Endothelial cell of umbilical vein (primary cell): ENCODE measurements at regions not wholly inside any gene's neighbourhood (a gene's known extent, or its start where the extent isn't known, plus 50 kb on each side); places are given as distances from the start of the nearest gene placed in this dataset.

Experiments
- BruUV-seq: library from RNA; stranded (reverse); fragments of 400-500 nt; replicated peaks from 2 replicates; lab custom pipeline; 2021; lab: Mats Ljungman, UMichigan
- CTCF ChIA-PET: fragments of 300-600, 350-600 bp; sonication (Branson Sonifier 250); formaldehyde crosslinking; loops from one replicate; lab custom pipeline; 2021; ENCODE audit warnings: antibody characterized with exemption, inconsistent platforms; lab: Charles Lee
- POLR2A ChIA-PET: fragments of 300-600, 350-600 bp; sonication (Branson Sonifier 250); formaldehyde crosslinking; loops from one replicate; lab custom pipeline; 2021; ENCODE audit warnings: antibody characterized with exemption, inconsistent platforms; lab: Charles Lee
- DNase-seq: peaks from one replicate; pipeline ENCODE4 v3.0.0-alpha.2; 2011; ENCODE audit warnings: low read depth, low spot score
- FAIRE-seq: peaks from 2 replicates; lab custom pipeline; 2011; peaks lifted over from hg19 to GRCh38; lab: Jason Lieb, UNC
- H2AFZ ChIP-seq: 2 replicates; pipeline ENCODE4 v1.6.0; 2012; ENCODE audit warnings: low read depth, low read length, control low read depth, inconsistent platforms
- H3K27ac ChIP-seq: 2 replicates; pipeline ENCODE4 v1.5.1; 2011; ENCODE audit warnings: low read depth, mild to moderate bottlenecking, control low read depth, low read length, moderate library complexity; ENCODE audit not compliant: insufficient read depth
- H3K27me3 ChIP-seq, 2 experiments: 2 replicates each; pipeline versions ENCODE4 v1.6.0 to v1.6.1; 2011; ENCODE audit warnings: low read length in 2 of 2, mixed read lengths in 1 of 2; ENCODE audit not compliant: control insufficient read depth in 2 of 2, insufficient read depth in 2 of 2
- H3K36me3 ChIP-seq, 2 experiments: 2 replicates in 1 of 2; 3 replicates in 1 of 2; pipeline ENCODE4 v1.5.1; 2011; ENCODE audit warnings: low read length in 2 of 2, mild to moderate bottlenecking in 1 of 2, moderate library complexity in 1 of 2; ENCODE audit not compliant: control insufficient read depth in 2 of 2, insufficient read depth in 2 of 2; ENCODE audit errors: extremely low read depth in 1 of 2
- H3K4me1 ChIP-seq: 3 replicates; pipeline ENCODE4 v1.5.1; 2011; ENCODE audit warnings: mild to moderate bottlenecking, low read length; ENCODE audit not compliant: control insufficient read depth, insufficient read depth; ENCODE audit errors: extremely low read depth
- H3K4me2 ChIP-seq: 2 replicates; pipeline ENCODE4 v1.6.1; 2011; ENCODE audit warnings: low read length, control low read depth, mixed read lengths; ENCODE audit not compliant: insufficient read depth
- H3K4me3 ChIP-seq, 3 experiments: fragments of 200-600 bp in 1 of 3; sonication (generic), shearing (Covaris generic) in 1 of 3; replicated peaks in 1 of 3; 2 replicates each; pipeline ENCODE4 v1.5.1; 2011 to 2016; ENCODE audit warnings: control low read depth in 3 of 3, low read length in 3 of 3, mild to moderate bottlenecking in 2 of 3, inconsistent platforms in 1 of 3, low read depth in 1 of 3, moderate library complexity in 1 of 3; ENCODE audit not compliant: insufficient read depth in 1 of 3
- H3K79me2 ChIP-seq: 2 replicates; pipeline ENCODE4 v1.6.0; 2012; ENCODE audit warnings: low read length, inconsistent platforms; ENCODE audit not compliant: control insufficient read depth, insufficient read depth
- H3K9ac ChIP-seq: replicated peaks from 2 replicates; pipeline ENCODE3; 2011; ENCODE audit warnings: low read length, control low read depth; ENCODE audit not compliant: insufficient read depth; ENCODE audit errors: extremely low read depth
- H3K9me1 ChIP-seq: replicated peaks from 3 replicates; pipeline ENCODE4 v1.6.0; 2011; ENCODE audit warnings: mild to moderate bottlenecking, low read length; ENCODE audit not compliant: control insufficient read depth, insufficient read depth; ENCODE audit errors: extremely low read depth
- H3K9me3 ChIP-seq: replicated peaks from 2 replicates; pipeline ENCODE4 v1.5.1; 2012; ENCODE audit warnings: low read length, inconsistent platforms; ENCODE audit not compliant: control insufficient read depth, insufficient read depth
- H4K20me1 ChIP-seq: replicated peaks from 2 replicates; pipeline ENCODE3; 2011; ENCODE audit warnings: mild to moderate bottlenecking, low read length; ENCODE audit not compliant: control insufficient read depth, insufficient read depth; ENCODE audit errors: extremely low read depth
- EZH2 ChIP-seq: IDR thresholded peaks from 2 replicates; pipeline ENCODE4 v1.6.1; 2012; ENCODE audit warnings: borderline replicate concordance, low read depth, mild to moderate bottlenecking, moderate library complexity, low read length, inconsistent platforms; ENCODE audit not compliant: severe bottlenecking
- FOS ChIP-seq: IDR thresholded peaks from 2 replicates; pipeline ENCODE4 v1.6.1; 2011; ENCODE audit warnings: mild to moderate bottlenecking, low read length, moderate library complexity, borderline replicate concordance; ENCODE audit not compliant: insufficient read depth
- GATA2 ChIP-seq: IDR thresholded peaks from 2 replicates; pipeline ENCODE4 v1.7.0; 2011; ENCODE audit warnings: low read depth, mild to moderate bottlenecking, moderate library complexity, mixed read lengths, low read length; ENCODE audit not compliant: insufficient read length, insufficient read depth
- JUN ChIP-seq: IDR thresholded peaks from 2 replicates; pipeline ENCODE4 v1.6.1; 2011; ENCODE audit warnings: borderline replicate concordance, low read depth; ENCODE audit not compliant: insufficient read length, insufficient read depth
- MYC ChIP-seq: IDR thresholded peaks from one replicate; pipeline ENCODE4 v1.6.1; 2011; ENCODE audit warnings: mild to moderate bottlenecking, low read depth, low read length
- POLR2A ChIP-seq: IDR thresholded peaks from 2 replicates; pipeline ENCODE4 v1.6.1; 2012; ENCODE audit warnings: low read depth, mild to moderate bottlenecking, control low read depth, low read length
- POLR2AphosphoS5 ChIP-seq: IDR thresholded peaks from 2 replicates; pipeline ENCODE4 v1.6.1; 2012; ENCODE audit warnings: low read depth, mild to moderate bottlenecking, control low read depth, low read length, moderate library complexity; ENCODE audit not compliant: insufficient read depth
- dilution Hi-C: fragments of 300-500 bp; cut with MboI; formaldehyde crosslinking; loops from one replicate; pipeline ENCODE4 v1.15.0; 2019; ENCODE audit warnings: low sequenced_read_pairs; ENCODE audit not compliant: extremely low pct_ligation_motif_present
- intact Hi-C: fragments of 100-400 bp; cut with micrococcal nuclease; formaldehyde crosslinking; loops from one replicate; pipeline ENCODE4 v1.10.0; 2022
- TF ChIP-seq, protein P1 (sequence below), 2 donors: IDR thresholded peaks; 1 replicate in 1 of 2; 2 replicates in 1 of 2; pipeline ENCODE4 v1.5.1; 2011; ENCODE audit warnings: low read length in 2 of 2, mild to moderate bottlenecking in 2 of 2, moderate library complexity in 2 of 2, control low read depth in 1 of 2, inconsistent platforms in 1 of 2, low read depth in 1 of 2; ENCODE audit not compliant: insufficient read depth in 1 of 2; ENCODE audit errors: extremely low read depth in 1 of 2
- TF ChIP-seq, protein P2 (sequence below): IDR thresholded peaks from 2 replicates; pipeline ENCODE4 v1.6.1; 2011; ENCODE audit not compliant: insufficient read depth, insufficient read length

DNA sequence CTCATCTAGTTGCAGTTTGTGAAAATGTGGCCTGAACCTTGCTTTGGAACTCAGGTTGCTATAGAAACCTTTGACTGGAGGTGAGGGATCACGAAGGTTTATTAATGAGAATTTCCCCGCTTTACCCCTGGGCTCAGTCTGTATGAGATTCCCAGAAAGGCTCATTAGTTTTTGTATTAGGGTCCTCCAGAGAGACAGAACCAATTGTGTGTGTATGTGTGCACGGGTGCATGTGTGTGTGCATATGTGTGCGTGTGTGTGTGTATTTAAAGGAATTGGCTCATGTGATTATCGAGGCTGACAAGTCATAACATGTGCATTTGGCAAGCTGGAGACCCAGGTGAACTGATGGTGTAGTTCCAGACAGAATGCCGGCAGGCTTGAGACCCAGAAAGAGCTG, 113.8 kb upstream of the DLX2 start:
- Histone ChIP-seq H3K9me3 (no peaks in the 10 kb centered on the region), H3K4me1 (peaks cover 4% of the 10 kb centered on the region), H4K20me1 (no peaks in the 10 kb centered on the region), H3K9ac (no peak overlapping the region), H3K4me3 (no peak overlapping the region), H3K36me3 (no peaks in the 10 kb centered on the region), H3K4me2 (no peak overlapping the region), H3K79me2 (no peaks in the 10 kb centered on the region), H2AFZ (no peak overlapping the region), H3K27me3 (no peaks in the 10 kb centered on the region), H3K9me1 (no peaks in the 10 kb centered on the region), H3K27ac (no peak overlapping the region)
- no peak for FAIRE-seq
- TF ChIP-seq GATA2, result no peak
- no peak for TF ChIP-seq POLR2A
- TF ChIP-seq, protein P1, sequence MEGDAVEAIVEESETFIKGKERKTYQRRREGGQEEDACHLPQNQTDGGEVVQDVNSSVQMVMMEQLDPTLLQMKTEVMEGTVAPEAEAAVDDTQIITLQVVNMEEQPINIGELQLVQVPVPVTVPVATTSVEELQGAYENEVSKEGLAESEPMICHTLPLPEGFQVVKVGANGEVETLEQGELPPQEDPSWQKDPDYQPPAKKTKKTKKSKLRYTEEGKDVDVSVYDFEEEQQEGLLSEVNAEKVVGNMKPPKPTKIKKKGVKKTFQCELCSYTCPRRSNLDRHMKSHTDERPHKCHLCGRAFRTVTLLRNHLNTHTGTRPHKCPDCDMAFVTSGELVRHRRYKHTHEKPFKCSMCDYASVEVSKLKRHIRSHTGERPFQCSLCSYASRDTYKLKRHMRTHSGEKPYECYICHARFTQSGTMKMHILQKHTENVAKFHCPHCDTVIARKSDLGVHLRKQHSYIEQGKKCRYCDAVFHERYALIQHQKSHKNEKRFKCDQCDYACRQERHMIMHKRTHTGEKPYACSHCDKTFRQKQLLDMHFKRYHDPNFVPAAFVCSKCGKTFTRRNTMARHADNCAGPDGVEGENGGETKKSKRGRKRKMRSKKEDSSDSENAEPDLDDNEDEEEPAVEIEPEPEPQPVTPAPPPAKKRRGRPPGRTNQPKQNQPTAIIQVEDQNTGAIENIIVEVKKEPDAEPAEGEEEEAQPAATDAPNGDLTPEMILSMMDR (IDR thresholded peaks at IDR 0.05; ENCODE audit: extremely low read depth in 1 of 2, insufficient read depth in 1 of 2, low read depth in 1 of 2, low read length in 2 of 2), result no peak
- no peak for TF ChIP-seq MYC
- no peak for TF ChIP-seq JUN
- no peak for TF ChIP-seq FOS
- TF ChIP-seq EZH2, result no peak
- TF ChIP-seq, protein P2, sequence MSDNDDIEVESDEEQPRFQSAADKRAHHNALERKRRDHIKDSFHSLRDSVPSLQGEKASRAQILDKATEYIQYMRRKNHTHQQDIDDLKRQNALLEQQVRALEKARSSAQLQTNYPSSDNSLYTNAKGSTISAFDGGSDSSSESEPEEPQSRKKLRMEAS, result no peak
- no peak for TF ChIP-seq POLR2AphosphoS5
- DNase-seq, result no peak
- ChIA-PET CTCF (no interaction called here), POLR2A (no interaction called here)
- dilution Hi-C loops (no loop called here), intact Hi-C loops (no loop called here)
- BruUV-seq, result no TSS peak
